HG03354 (cell line): ENCODE measurements at regions not wholly inside any gene's neighbourhood (a gene's known extent, or its start where the extent isn't known, plus 50 kb on each side); places are given as distances from the start of the nearest gene placed in this dataset.
"Not testable (repeated sequence)": the region's sequence is repeated elsewhere in the genome, so short reads cannot be mapped to it uniquely, and the experiment has no call there.

Experiments
- ATAC-seq: cut with Tn5 transposase; IDR thresholded peaks from one replicate; pipeline ENCODE4 v1.9.1; 2021; ENCODE audit warnings: mild to moderate bottlenecking; ENCODE audit not compliant: unreplicated experiment, poor library complexity, severe bottlenecking

GRCh38 chr18:66966171-66966570 is 362.3 kb upstream of the CDH19 start:
- ATAC-seq, result no peak

GRCh38 chr18:66958309-66958708 is 354.4 kb upstream of the CDH19 start:
- no peak for ATAC-seq

DNA sequence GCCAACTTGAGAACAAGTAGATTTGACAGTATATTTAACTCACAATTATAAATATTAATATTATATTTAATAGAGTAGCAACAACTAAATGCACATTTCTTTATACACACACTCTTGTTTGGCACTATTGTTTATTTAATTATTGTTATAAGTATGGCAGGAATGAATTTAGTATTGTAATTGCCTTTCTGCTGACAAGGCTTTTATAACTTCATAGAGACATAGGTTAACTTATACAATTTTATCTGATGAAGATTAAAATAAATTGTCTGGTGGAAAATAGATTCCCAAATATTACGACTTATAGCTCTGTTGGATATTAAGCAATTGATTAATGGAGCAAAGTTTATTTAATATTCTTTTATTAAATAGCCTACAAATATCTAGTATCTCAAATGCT is 347.9 kb upstream of the CDH19 start:
- no peak for ATAC-seq

GRCh38 chr18:66949419-66949818 is 345.5 kb upstream of the CDH19 start:
- ATAC-seq, result no peak

DNA sequence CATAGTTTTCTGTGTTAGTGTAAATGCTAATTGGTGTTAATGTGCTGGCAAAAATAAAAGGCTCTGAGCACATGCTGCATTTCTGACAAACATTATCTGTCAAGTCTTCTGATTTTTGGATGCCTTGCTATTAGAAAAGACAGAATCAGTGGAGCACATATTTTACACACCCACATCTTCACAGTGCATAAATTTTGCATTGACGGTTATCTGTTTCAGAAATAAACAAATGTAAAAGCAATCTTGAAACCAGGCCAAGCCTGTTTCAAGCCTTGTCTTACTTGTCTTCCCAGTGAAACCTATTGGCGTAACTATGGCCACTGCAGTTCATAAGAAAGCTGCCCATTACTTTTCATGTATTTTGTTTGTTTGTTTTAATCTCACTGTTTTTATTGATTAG is 333.7 kb upstream of the CDH19 start:
- ATAC-seq, result no peak

- ATAC-seq, result no peak
Observed at GRCh38 chr18:66931010-66931409, 327.1 kb upstream of the CDH19 start.

- ATAC-seq, result no peak
Observed at GRCh38 chr18:66916834-66917233, 312.9 kb upstream of the CDH19 start.

- ATAC-seq, result no peak
Observed at GRCh38 chr18:66900837-66901236, 296.9 kb upstream of the CDH19 start.

DNA sequence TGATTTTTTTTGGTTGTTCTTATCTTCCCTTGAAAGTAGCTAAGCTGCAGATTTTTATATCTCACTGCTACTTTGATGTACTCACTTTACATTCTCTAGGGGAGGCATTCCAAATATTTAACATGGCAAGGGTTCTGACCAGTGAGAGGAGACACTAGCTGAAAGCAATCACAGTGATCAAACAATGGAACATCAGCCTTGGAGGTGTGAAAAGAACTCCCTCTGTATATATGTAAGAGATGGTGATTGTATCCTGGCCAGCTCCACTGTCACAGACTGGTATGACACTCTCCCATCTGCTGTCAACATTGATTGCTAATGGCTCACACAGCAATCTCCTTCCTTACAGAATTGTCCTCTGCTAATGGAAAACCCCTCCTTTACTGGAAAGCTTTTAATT is 291.7 kb upstream of the CDH19 start:
- no peak for ATAC-seq

- no peak for ATAC-seq
Observed at GRCh38 chr18:66894851-66895250, 291.0 kb upstream of the CDH19 start.

GRCh38 chr18:66892388-66892787 is 288.5 kb upstream of the CDH19 start:
- ATAC-seq, result not testable (repeated sequence)

GRCh38 chr18:66874812-66875474 is 271.1 kb upstream of the CDH19 start:
- ATAC-seq, result no peak

- ATAC-seq, result no peak
Observed at GRCh38 chr18:66874375-66874774, 270.5 kb upstream of the CDH19 start.

GRCh38 chr18:66873899-66874298 is 270.0 kb upstream of the CDH19 start:
- ATAC-seq, result no peak

- ATAC-seq, result no peak
Observed at GRCh38 chr18:66872277-66872676, 268.4 kb upstream of the CDH19 start.

DNA sequence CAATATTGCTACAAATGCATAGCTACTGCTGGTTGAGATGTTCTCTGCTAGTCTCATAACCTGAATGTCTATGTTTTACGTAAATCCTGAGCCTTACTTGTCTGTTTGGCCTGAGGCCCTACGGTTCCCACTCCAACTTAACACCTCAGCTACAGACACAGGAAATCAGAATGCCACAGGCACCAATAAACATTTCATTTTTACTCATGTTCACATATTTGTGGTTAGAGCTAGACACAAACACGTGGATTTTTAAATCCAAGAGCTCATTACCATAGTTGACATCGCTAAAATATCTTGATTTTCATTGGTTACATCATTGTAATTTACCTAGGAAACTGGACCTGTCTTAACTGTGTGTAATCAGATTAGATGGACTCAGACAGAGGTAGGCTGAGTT is 263.8 kb upstream of the CDH19 start:
- no peak for ATAC-seq

DNA sequence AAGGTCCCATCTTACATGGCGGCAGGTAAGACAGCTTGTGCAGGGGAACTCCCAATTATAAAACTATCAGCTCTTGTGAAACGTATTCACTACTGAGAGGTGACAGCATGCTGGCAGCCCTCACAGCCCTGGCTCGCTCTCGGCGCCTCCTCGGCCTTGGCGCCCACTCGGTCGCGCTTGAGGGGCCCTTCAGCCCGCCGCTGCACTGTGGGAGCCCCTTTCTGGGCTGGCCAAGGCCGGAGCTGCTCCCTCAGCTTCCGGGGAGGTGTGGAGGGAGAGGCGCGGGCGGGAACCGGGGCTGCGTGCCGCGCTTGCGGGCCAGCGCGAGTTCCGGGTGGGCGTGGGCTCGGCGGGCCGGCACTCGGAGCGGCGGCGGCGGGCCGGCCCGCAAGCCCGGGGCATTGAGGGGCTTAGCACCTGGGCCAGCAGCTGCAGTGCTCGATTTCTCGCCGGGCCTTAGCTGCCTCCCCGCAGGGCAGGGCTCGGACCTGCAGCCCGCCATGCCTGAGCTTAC is 262.6 kb upstream of the CDH19 start:
- not testable (repeated sequence) for ATAC-seq

DNA sequence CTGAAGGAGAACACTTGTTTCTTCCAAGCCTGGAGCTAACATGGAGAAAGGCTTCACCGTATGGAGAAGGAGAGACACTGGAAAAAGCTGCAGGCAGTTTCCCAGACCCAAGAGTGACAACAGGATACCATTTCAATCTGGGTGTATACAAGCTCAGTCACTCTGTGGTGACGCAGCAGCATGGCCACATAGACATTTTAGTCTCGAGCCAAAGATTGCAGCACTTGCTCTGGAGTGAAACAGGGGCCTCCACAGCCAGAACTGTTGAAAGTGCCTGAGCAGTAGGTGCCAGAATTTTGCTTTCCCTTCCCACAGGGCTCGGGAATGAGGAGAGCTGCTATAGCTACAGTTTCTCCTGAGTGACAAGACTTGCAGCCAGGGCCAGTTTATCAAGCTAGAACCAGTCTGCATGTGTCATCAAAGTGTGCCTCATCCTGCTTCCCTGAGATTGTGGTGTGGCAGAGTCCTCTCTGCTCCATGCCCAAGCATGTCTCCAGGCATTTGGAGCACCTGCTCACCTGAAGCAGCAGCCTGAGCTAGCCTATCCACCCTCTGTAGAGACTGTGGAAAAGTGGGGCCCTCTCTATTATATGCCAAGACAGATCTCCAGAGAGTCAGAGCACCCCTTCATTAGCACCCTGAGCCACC is 234.6 kb upstream of the CDH19 start:
- ATAC-seq, result no peak

- ATAC-seq, result no peak
Observed at GRCh38 chr18:66833646-66834045, 229.8 kb upstream of the CDH19 start.

GRCh38 chr18:66826211-66826610 is 222.3 kb upstream of the CDH19 start:
- ATAC-seq, result no peak

DNA sequence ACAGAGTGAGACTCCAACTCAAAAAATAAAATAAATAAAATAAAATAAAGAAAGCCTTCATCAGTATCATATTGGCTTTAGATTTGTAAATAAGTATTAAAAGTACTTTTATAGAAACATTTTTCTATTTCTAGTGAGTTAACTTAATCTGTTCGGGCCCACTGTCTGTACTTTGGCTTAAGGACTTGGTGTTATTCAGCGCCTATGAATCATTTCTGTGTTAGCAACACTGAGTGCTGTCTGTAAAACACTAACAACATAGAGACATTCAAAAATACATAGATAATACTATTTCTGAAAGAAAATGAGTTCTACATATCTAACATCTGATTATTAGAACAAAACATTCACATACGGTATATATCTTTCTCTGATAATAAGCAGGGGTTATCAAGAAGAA is 221.5 kb upstream of the CDH19 start:
- ATAC-seq, result no peak

GRCh38 chr18:66819235-66819634 is 215.3 kb upstream of the CDH19 start:
- ATAC-seq, result no peak
